WTC11 (cell line): ENCODE measurements at regions not wholly inside any gene's neighbourhood (a gene's known extent, or its start where the extent isn't known, plus 50 kb on each side); places are given as distances from the start of the nearest gene placed in this dataset.

Experiments used
- ATAC-seq: fragments of 200-7000 bp; cut with Tn5 transposase; 2 replicates; pipeline ENCODE4 v1.10.0; 2021; ENCODE audit warnings: mild to moderate bottlenecking, moderate library complexity
- CTCF ChIA-PET: fragments of 300-600 bp; sonication (Branson Sonifier 250); formaldehyde crosslinking; loops from one replicate; lab custom pipeline; 2021; ENCODE audit warnings: antibody characterized with exemption; lab: Charles Lee
- POLR2A ChIA-PET: fragments of 350-600 bp; sonication (Branson Sonifier 250); formaldehyde crosslinking; loops from one replicate; lab custom pipeline; 2021; ENCODE audit warnings: antibody characterized with exemption; lab: Charles Lee
- DNase-seq: peaks from one replicate; pipeline ENCODE4 v3.0.0; 2021; ENCODE audit warnings: low spot score
- H3K27ac Mint-ChIP-seq: 2 replicates; pipeline ENCODE4 v1.8.0; 2021; ENCODE audit warnings: mixed read lengths
- H3K27me3 Mint-ChIP-seq: 2 replicates; pipeline ENCODE4 v1.8.0; 2021; ENCODE audit warnings: low read depth, mild to moderate bottlenecking, moderate library complexity, mixed read lengths
- H3K36me3 Mint-ChIP-seq: 2 replicates; pipeline ENCODE4 v1.8.0; 2021; ENCODE audit warnings: mixed read lengths
- H3K4me1 Mint-ChIP-seq: 2 replicates; pipeline ENCODE4 v1.8.0; 2022; ENCODE audit warnings: mixed read lengths
- H3K4me3 Mint-ChIP-seq: 2 replicates; pipeline ENCODE4 v1.8.0; 2021; ENCODE audit warnings: mild to moderate bottlenecking, moderate library complexity, mixed read lengths
- H3K9me3 Mint-ChIP-seq: 2 replicates; pipeline ENCODE4 v1.8.0; 2021; ENCODE audit warnings: mixed read lengths
- ARID4B ChIP-seq: sonication (generic); formaldehyde crosslinking; IDR thresholded peaks from 2 replicates; pipeline ENCODE4 v1.8.0; 2023; ENCODE audit warnings: missing genetic modification reagents, mild to moderate bottlenecking, borderline replicate concordance
- ATF2 ChIP-seq: sonication (generic); formaldehyde crosslinking; IDR thresholded peaks from 2 replicates; pipeline ENCODE4 v1.8.1; 2022; ENCODE audit warnings: low read depth, missing genetic modification reagents, borderline replicate concordance
- ATF3 ChIP-seq: sonication (generic); formaldehyde crosslinking; conservative IDR thresholded peaks from 2 replicates; pipeline ENCODE4 v1.8.1; 2022; ENCODE audit warnings: mild to moderate bottlenecking, missing genetic modification reagents
- CDX4 ChIP-seq: fragments of 250-450 bp; sonication (Bioruptor Pico); IDR thresholded peaks from 2 replicates; pipeline ENCODE4 v1.9.0; 2021; ENCODE audit warnings: moderate library complexity, mild to moderate bottlenecking, inconsistent platforms, borderline replicate concordance
- EMX1 ChIP-seq: fragments of 250-450 bp; sonication (Bioruptor Pico); IDR thresholded peaks from 2 replicates; pipeline ENCODE4 v1.8.0; 2021; ENCODE audit warnings: mild to moderate bottlenecking
- GTF2I ChIP-seq: fragments of 250-450 bp; sonication (Bioruptor Pico); conservative IDR thresholded peaks from 2 replicates; pipeline ENCODE4 v1.4.0; 2021; ENCODE audit warnings: mild to moderate bottlenecking
- IRF2 ChIP-seq: sonication (generic); formaldehyde crosslinking; IDR thresholded peaks from 2 replicates; pipeline ENCODE4 v1.8.0; 2022; ENCODE audit warnings: low read depth, missing genetic modification reagents, borderline replicate concordance
- JAZF1 ChIP-seq: fragments of 250-450 bp; sonication (Bioruptor Pico); IDR thresholded peaks from 2 replicates; pipeline ENCODE4 v1.9.0; 2021; ENCODE audit warnings: moderate library complexity, mild to moderate bottlenecking, inconsistent platforms
- MAX ChIP-seq: sonication (generic); formaldehyde crosslinking; IDR thresholded peaks from 2 replicates; pipeline ENCODE4 v1.8.0; 2022; ENCODE audit warnings: mild to moderate bottlenecking, missing genetic modification reagents
- NR2C2 ChIP-seq: sonication (generic); formaldehyde crosslinking; IDR thresholded peaks from 2 replicates; pipeline ENCODE4 v1.8.0; 2022; ENCODE audit warnings: mild to moderate bottlenecking, missing genetic modification reagents
- OVOL2 ChIP-seq: fragments of 250-450 bp; sonication (Bioruptor Pico); IDR thresholded peaks from 2 replicates; pipeline ENCODE4 v1.9.0; 2021; ENCODE audit warnings: mild to moderate bottlenecking, borderline replicate concordance
- RELA ChIP-seq: sonication (generic); formaldehyde crosslinking; IDR thresholded peaks from 2 replicates; pipeline ENCODE4 v1.8.1; 2022; ENCODE audit warnings: missing genetic modification reagents, mild to moderate bottlenecking, borderline replicate concordance
- SMAD3 ChIP-seq: sonication (generic); formaldehyde crosslinking; IDR thresholded peaks from 2 replicates; pipeline ENCODE4 v1.8.0; 2022; ENCODE audit warnings: missing genetic modification reagents, mild to moderate bottlenecking, borderline replicate concordance
- SMAD4 ChIP-seq: sonication (generic); formaldehyde crosslinking; IDR thresholded peaks from 2 replicates; pipeline ENCODE4 v1.8.0; 2022; ENCODE audit warnings: mild to moderate bottlenecking, missing genetic modification reagents
- ZBTB21 ChIP-seq: sonication (generic); formaldehyde crosslinking; IDR thresholded peaks from 2 replicates; pipeline ENCODE4 v1.8.1; 2023; ENCODE audit warnings: mild to moderate bottlenecking, missing genetic modification reagents, borderline replicate concordance
- ZNF121 ChIP-seq: sonication (generic); formaldehyde crosslinking; IDR thresholded peaks from 2 replicates; pipeline ENCODE4 v1.8.0; 2023; ENCODE audit warnings: missing genetic modification reagents
- ZNF138 ChIP-seq: sonication (generic); formaldehyde crosslinking; conservative IDR thresholded peaks from 2 replicates; pipeline ENCODE4 v1.8.1; 2022; ENCODE audit warnings: mild to moderate bottlenecking, moderate library complexity, missing genetic modification reagents
- ZNF219 ChIP-seq: sonication (generic); formaldehyde crosslinking; IDR thresholded peaks from 2 replicates; pipeline ENCODE4 v1.8.0; 2023; ENCODE audit warnings: missing genetic modification reagents, mild to moderate bottlenecking, borderline replicate concordance
- ZNF232 ChIP-seq: sonication (generic); formaldehyde crosslinking; IDR thresholded peaks from 2 replicates; pipeline ENCODE4 v1.8.0; 2022; ENCODE audit warnings: mild to moderate bottlenecking, missing genetic modification reagents
- ZNF425 ChIP-seq: fragments of 250-450 bp; sonication (Bioruptor Pico); conservative IDR thresholded peaks from 2 replicates; pipeline ENCODE4 v1.9.0; 2021; ENCODE audit warnings: mild to moderate bottlenecking
- ZNF532 ChIP-seq: fragments of 250-450 bp; sonication (Bioruptor Pico); IDR thresholded peaks from 2 replicates; pipeline ENCODE4 v1.9.0; 2021; ENCODE audit warnings: mild to moderate bottlenecking, borderline replicate concordance

- Mint-ChIP-seq H3K4me3 (no peak overlapping the region), H3K4me1 (no peaks in the 10 kb centered on the region), H3K27me3 (no peaks in the 10 kb centered on the region), H3K36me3 (peaks cover 17% of the 10 kb centered on the region), H3K27ac (no peak overlapping the region), H3K9me3 (peaks cover 33% of the 10 kb centered on the region)
- ATAC-seq: no peak
- TF ChIP-seq JAZF1: no peak
- TF ChIP-seq ARID4B (CRISPR knock-in tag): no peak
- no peak for TF ChIP-seq OVOL2
- TF ChIP-seq MAX (CRISPR knock-in tag): no peak
- no peak for TF ChIP-seq NR2C2 (CRISPR knock-in tag)
- TF ChIP-seq ZNF425: no peak
- TF ChIP-seq ZNF219: no peak
- no peak for TF ChIP-seq EMX1 (CRISPR knock-in tag)
- no peak for TF ChIP-seq ZNF138 (CRISPR knock-in tag)
- TF ChIP-seq SMAD4 (CRISPR knock-in tag): no peak
- no peak for TF ChIP-seq ZNF232 (CRISPR knock-in tag)
- ChIA-PET CTCF (no interaction called here), POLR2A (no interaction called here)
- DNase-seq: no peak
Observed at GRCh38 chr4:134958862-134959261, 757.3 kb upstream of the PABPC4L start.

GRCh38 chr4:134955059-134955458 is 753.5 kb upstream of the PABPC4L start:
- ATAC-seq (no peak), DNase-seq (no peak)
- Mint-ChIP-seq H3K27me3 (no peaks in the 10 kb centered on the region), H3K36me3 (no peaks in the 10 kb centered on the region), H3K9me3 (peaks cover 11% of the 10 kb centered on the region), H3K4me3 (no peak overlapping the region), H3K4me1 (no peaks in the 10 kb centered on the region), H3K27ac (no peak overlapping the region)
- POLR2A ChIA-PET: no interaction called here
- CTCF ChIA-PET: no interaction called here
- TF ChIP-seq ZNF121: no peak
- TF ChIP-seq GTF2I (CRISPR knock-in tag): no peak
- no peak for TF ChIP-seq ATF2
- TF ChIP-seq IRF2: no peak
- TF ChIP-seq ZBTB21 (CRISPR knock-in tag): no peak
- TF ChIP-seq ZNF532 (CRISPR knock-in tag): no peak
- TF ChIP-seq ATF3 (CRISPR knock-in tag): no peak
- no peak for TF ChIP-seq CDX4 (CRISPR knock-in tag)
- no peak for TF ChIP-seq RELA (CRISPR knock-in tag)
- TF ChIP-seq NR2C2 (CRISPR knock-in tag): no peak
- no peak for TF ChIP-seq SMAD3 (CRISPR knock-in tag)
